HG03565 (cell line): ENCODE measurements at regions not wholly inside any gene's neighbourhood (a gene's known extent, or its start where the extent isn't known, plus 50 kb on each side); places are given as distances from the start of the nearest gene placed in this dataset.

Source experiments
- ATAC-seq: cut with Tn5 transposase; IDR thresholded peaks from one replicate; pipeline ENCODE4 v1.9.1; 2021; ENCODE audit warnings: mild to moderate bottlenecking, moderate library complexity; ENCODE audit not compliant: unreplicated experiment

- ATAC-seq: no peak
Observed at GRCh38 chr7:52980129-52980528, 55.3 kb upstream of the POM121L12 start.

GRCh38 chr7:52973126-52973525, 62.3 kb upstream of the POM121L12 start:
- ATAC-seq: no peak

GRCh38 chr7:52962402-52963076, 72.9 kb upstream of the POM121L12 start:
- no peak for ATAC-seq

- no peak for ATAC-seq
Observed at GRCh38 chr7:52961084-52961483, 74.3 kb upstream of the POM121L12 start.

GRCh38 chr7:52959878-52960660, 75.4 kb upstream of the POM121L12 start:
- no peak for ATAC-seq

GRCh38 chr7:52959336-52959735, 76.1 kb upstream of the POM121L12 start:
- no peak for ATAC-seq

GRCh38 chr7:52958621-52959140, 76.8 kb upstream of the POM121L12 start:
- ATAC-seq: no peak

- ATAC-seq: no peak
Observed at GRCh38 chr7:52956379-52956915, 79.0 kb upstream of the POM121L12 start.

- no peak for ATAC-seq
Observed at GRCh38 chr7:52955522-52955921, 79.9 kb upstream of the POM121L12 start.

- ATAC-seq: no peak
Observed at GRCh38 chr7:52944921-52945320, 90.5 kb upstream of the POM121L12 start.

GRCh38 chr7:52940481-52940880, 95.0 kb upstream of the POM121L12 start:
- ATAC-seq: no peak

GRCh38 chr7:52938455-52939133, 96.8 kb upstream of the POM121L12 start:
- no peak for ATAC-seq

GRCh38 chr7:52936750-52937149, 98.7 kb upstream of the POM121L12 start:
- no peak for ATAC-seq

- no peak for ATAC-seq
Observed at GRCh38 chr7:52928591-52928990, 106.8 kb upstream of the POM121L12 start.

- ATAC-seq: no peak
Observed at GRCh38 chr7:52925332-52925731, 110.1 kb upstream of the POM121L12 start.

- ATAC-seq: no peak
Observed at GRCh38 chr7:52920977-52921376, 114.5 kb upstream of the POM121L12 start.

- no peak for ATAC-seq
Observed at GRCh38 chr7:52917982-52918578, 117.4 kb upstream of the POM121L12 start.

- ATAC-seq: no peak
Observed at GRCh38 chr7:52911795-52912194, 123.6 kb upstream of the POM121L12 start.

- no peak for ATAC-seq
Observed at GRCh38 chr7:52911326-52911725, 124.1 kb upstream of the POM121L12 start.

- ATAC-seq: no peak
Observed at GRCh38 chr7:52909935-52910334, 125.5 kb upstream of the POM121L12 start.

- ATAC-seq: no peak
Observed at GRCh38 chr7:52909131-52909530, 126.3 kb upstream of the POM121L12 start.
